Astrocyte of the cerebellum (primary cell): ENCODE measurements at regions not wholly inside any gene's neighbourhood (a gene's known extent, or its start where the extent isn't known, plus 50 kb on each side); places are given as distances from the start of the nearest gene placed in this dataset.

ENCODE experiments used
- DNase-seq: peaks from one replicate; pipeline ENCODE4 v3.0.0-alpha.2; 2011; ENCODE audit warnings: low read depth
- H3K4me3 ChIP-seq: 2 replicates; pipeline ENCODE4 v1.5.1; 2011; ENCODE audit warnings: mild to moderate bottlenecking, low read depth, low read length, moderate library complexity
- in situ Hi-C: cut with HindIII; loops from 2 replicates; pipeline ENCODE4 v1.10.0; 2017; ENCODE audit warnings: low sequenced_read_pairs
- TF ChIP-seq, protein P1 (sequence below): IDR thresholded peaks from 2 replicates; pipeline ENCODE4 v1.5.1; 2012; ENCODE audit warnings: low read length, low read depth, moderate library complexity, mild to moderate bottlenecking; ENCODE audit errors: missing control alignments

DNA sequence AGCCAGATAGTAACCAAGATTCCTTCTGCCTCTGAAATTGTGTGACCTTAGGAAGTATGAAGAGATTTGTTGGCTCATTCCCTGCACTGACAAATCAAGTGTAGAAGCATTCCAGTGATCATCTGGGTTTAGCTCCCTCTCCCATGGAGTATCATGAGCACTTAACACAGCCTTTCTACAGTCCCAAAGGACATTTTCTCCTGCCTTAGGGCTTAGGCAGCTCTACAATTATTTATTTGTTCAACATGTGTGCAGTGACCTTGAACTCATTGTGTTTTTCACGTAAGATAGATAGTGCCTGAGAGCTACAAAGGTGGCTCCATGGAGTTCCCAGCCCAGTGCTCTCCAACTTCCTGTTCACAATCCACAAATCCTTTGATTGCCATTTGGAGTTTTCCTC lies 94.8 kb upstream of the FAT3 start:
- no peak for DNase-seq
- in situ Hi-C loops: no loop called here
- TF ChIP-seq, protein P1, sequence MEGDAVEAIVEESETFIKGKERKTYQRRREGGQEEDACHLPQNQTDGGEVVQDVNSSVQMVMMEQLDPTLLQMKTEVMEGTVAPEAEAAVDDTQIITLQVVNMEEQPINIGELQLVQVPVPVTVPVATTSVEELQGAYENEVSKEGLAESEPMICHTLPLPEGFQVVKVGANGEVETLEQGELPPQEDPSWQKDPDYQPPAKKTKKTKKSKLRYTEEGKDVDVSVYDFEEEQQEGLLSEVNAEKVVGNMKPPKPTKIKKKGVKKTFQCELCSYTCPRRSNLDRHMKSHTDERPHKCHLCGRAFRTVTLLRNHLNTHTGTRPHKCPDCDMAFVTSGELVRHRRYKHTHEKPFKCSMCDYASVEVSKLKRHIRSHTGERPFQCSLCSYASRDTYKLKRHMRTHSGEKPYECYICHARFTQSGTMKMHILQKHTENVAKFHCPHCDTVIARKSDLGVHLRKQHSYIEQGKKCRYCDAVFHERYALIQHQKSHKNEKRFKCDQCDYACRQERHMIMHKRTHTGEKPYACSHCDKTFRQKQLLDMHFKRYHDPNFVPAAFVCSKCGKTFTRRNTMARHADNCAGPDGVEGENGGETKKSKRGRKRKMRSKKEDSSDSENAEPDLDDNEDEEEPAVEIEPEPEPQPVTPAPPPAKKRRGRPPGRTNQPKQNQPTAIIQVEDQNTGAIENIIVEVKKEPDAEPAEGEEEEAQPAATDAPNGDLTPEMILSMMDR: no peak
- H3K4me3 ChIP-seq: no peak overlapping the region

DNA sequence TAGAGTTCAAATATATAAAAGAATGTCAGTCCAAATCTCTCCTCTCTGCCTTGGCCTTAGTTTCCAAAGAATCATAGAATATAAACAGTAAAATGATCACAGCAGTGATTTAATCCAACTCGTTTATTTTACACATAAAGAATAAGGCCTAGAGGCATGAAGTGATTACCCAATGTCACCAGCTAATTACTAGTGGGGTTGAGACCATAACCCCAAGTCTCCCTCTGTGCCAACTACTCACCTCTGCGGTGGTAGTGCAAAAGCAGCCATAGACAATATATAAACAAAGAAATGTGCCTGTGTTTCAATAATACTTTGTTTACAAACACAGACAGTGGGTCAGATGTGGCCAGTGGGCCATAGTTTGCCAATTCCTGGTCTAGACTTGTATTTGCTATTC lies 96.6 kb upstream of the FAT3 start:
- in situ Hi-C loops: no loop called here
- TF ChIP-seq, protein P1: no peak

DNA sequence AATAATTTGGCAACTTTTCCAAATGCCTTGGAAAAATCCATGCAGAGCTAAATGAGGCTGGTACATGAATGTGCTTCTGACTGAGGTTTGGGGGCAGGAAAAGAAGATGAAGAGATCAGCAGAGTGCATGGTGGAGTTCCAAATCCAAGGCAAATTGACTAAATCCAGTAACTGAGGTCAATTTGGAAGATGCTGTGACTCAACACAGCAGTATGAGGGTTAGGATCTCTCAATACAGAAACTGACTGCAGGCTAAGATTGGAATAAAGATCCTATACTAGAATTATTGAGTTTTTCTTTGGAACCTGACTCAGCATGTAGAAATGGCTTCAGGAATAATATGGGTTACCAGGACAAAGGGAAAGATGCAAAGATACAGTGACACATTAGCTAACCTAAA lies 99.3 kb upstream of the FAT3 start:
- TF ChIP-seq, protein P1: no peak
- in situ Hi-C loops: no loop called here
- no peak for DNase-seq
- no peak overlapping the region for H3K4me3 ChIP-seq

More for the DNA sequence above, 96.6 kb upstream of the FAT3 start:
- no peak for DNase-seq
- H3K4me3 ChIP-seq: no peak overlapping the region

DNA sequence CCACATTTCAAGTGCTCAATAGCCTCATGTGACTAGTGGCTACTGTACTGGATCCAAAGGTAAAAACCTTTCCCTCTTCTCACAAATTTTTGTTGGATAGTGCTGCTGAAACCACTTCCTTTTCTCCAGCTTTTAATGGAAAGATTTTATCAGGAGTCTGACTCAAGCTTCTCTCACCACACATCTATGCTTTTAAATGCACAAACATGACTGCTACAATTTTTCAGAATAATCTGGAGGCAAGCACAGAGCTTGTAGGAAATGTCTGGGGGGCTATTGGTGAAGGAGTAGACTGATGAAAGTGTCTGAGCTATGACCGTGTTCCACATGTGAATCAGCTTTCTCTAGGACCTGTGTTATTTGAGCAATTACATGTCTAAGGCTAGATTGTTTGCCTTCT lies 101.1 kb upstream of the FAT3 start:
- no peak overlapping the region for H3K4me3 ChIP-seq
- DNase-seq: peak; percentile 31
- in situ Hi-C loops: no loop called here
- TF ChIP-seq, protein P1: no peak

DNA sequence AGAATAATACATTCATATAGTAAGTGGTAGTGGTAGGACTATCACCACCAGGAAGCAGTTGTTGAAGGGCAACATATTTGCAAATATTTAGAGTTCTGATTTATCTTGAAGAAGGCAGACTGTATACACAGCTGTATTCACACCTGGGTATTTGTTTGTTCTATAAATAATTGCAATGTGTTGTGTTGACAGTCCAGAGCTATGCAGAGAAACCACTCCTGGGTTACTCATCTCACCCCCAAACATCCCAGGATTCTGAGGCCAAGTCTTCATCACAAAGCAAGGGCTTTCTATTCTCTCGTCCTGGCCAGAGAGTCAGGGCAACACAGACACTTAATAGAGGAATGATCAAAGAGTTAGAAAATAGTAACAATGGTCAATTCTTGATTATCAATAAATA lies 102.1 kb upstream of the FAT3 start:
- H3K4me3 ChIP-seq: no peak overlapping the region
- no peak for DNase-seq
- TF ChIP-seq, protein P1: no peak
- in situ Hi-C loops: no loop called here

DNA sequence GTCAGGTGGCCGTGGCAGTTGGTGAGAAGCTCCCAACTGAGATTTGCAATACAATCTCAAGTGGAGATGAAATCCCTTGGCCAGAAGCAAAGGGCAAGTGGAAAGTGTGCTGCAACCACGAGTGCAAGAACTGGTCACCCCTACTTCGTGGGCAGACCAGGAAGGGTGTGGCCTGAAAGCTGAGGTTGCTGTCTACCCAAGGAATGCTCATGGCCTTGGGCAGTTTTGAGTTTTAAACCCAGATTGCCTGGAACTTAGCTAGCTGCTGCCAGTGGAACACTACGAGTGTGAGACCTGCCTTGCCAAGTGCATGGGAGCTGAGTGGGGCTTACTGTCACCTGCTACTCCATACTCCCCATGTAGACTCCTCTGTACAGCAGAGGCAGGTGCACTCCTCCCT lies 113.3 kb upstream of the FAT3 start:
- in situ Hi-C loops: no loop called here
- TF ChIP-seq, protein P1: no peak
- no peak for DNase-seq
- no peak overlapping the region for H3K4me3 ChIP-seq

DNA sequence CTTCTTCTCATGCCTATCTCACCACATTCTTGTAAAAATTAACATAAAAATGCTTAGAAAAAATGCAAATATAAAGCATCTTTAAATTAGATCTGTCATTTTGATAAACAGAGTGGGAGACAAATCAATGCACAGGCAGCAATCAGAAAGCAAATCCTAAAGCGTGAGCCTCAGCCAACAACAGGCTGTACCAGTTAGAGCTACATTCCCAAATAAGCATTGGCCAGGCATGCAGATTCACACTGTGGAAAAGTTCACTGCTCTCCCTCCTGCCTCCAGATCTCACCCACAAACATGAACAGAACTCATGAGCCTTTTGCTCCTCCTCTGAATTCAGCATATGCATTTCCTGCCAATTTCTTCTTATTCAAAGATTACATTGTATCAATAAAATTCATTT lies 115.2 kb upstream of the FAT3 start:
- TF ChIP-seq, protein P1: no peak
- in situ Hi-C loops: no loop called here
- no peak for DNase-seq

More for the DNA sequence above, 115.2 kb upstream of the FAT3 start:
- no peak overlapping the region for H3K4me3 ChIP-seq
